ENCODE measurements at regions not wholly inside any gene's neighbourhood (a gene's known extent, or its start where the extent isn't known, plus 50 kb on each side); places are given as distances from the start of the nearest gene placed in this dataset.
A peak's percentile ranks its signal among the peaks of the same experiment; 100 is the strongest.
"Not testable (repeated sequence)": the region's sequence is repeated elsewhere in the genome, so short reads cannot be mapped to it uniquely, and the experiment has no call there.

DNA sequence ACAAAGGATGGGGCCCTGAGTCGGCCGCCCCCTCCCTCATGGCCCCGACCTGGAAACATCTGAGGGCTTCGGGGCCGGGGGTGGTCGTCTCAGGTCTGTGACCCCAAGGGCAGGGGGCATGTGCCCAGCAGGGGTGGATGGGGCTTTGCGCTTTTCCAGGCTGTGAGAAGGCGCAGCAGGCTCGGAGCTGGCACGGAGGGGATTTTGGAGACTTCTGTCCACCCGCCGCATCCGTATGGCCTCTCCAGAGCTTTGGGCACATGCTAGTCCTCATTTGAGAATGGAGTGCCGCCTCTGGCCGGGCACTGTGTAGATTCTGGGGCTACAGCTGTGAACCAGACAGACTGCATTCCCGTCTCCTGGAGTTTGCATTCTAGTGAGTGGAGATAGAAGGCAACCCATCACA is 66.1 kb upstream of the WNT4 start:
- H3K36me3 Mint-ChIP-seq, result no peaks in the 10 kb centered on the region
- no peaks in the 10 kb centered on the region for H3K9me3 Mint-ChIP-seq
- H3K4me1 Mint-ChIP-seq, result peaks cover 43% of the 10 kb centered on the region
- no peak for DNase-seq (ENCODE audit: low spot score in 2 of 2, unreplicated experiment in 2 of 2)
- TF ChIP-seq, protein P1, sequence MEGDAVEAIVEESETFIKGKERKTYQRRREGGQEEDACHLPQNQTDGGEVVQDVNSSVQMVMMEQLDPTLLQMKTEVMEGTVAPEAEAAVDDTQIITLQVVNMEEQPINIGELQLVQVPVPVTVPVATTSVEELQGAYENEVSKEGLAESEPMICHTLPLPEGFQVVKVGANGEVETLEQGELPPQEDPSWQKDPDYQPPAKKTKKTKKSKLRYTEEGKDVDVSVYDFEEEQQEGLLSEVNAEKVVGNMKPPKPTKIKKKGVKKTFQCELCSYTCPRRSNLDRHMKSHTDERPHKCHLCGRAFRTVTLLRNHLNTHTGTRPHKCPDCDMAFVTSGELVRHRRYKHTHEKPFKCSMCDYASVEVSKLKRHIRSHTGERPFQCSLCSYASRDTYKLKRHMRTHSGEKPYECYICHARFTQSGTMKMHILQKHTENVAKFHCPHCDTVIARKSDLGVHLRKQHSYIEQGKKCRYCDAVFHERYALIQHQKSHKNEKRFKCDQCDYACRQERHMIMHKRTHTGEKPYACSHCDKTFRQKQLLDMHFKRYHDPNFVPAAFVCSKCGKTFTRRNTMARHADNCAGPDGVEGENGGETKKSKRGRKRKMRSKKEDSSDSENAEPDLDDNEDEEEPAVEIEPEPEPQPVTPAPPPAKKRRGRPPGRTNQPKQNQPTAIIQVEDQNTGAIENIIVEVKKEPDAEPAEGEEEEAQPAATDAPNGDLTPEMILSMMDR (IDR thresholded peaks at IDR 0.05; ENCODE audit: unreplicated experiment), result no peak
- H3K4me3 Mint-ChIP-seq, result no peak overlapping the region
- peaks cover 42% of the 10 kb centered on the region for H3K27me3 Mint-ChIP-seq (ENCODE audit: low read depth)
- peak overlapping the region; percentile 13 for H3K27ac Mint-ChIP-seq

DNA sequence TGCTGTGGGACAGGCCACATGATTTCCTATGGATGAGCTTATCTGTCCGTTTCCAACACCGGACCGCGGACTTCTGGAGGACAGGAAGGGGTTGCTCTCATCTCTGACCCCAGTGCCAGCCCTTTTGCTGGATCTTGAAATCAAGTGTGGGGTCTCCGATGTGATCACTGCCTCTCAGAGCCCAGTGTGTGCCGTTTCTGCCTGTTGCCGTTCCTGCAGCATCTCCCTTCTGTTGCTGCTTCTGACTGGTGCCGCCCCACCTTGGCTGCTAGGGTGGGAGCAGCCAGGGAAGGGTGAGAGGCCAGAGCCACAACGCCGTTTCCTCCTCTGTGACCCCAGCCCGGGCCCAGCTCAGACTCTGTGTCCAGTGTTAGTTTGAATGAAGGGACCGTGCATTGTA is 67.3 kb upstream of the WNT4 start:
- Mint-ChIP-seq H3K36me3 (no peaks in the 10 kb centered on the region), H3K4me3 (no peak overlapping the region), H3K27me3 (ENCODE audit: low read depth) (peaks cover 40% of the 10 kb centered on the region), H3K4me1 (peaks cover 36% of the 10 kb centered on the region), H3K27ac (no peak overlapping the region), H3K9me3 (no peaks in the 10 kb centered on the region)
- TF ChIP-seq, protein P1 (IDR thresholded peaks at IDR 0.05; ENCODE audit: unreplicated experiment), result no peak
- no peak for DNase-seq (ENCODE audit: low spot score in 2 of 2, unreplicated experiment in 2 of 2)

DNA sequence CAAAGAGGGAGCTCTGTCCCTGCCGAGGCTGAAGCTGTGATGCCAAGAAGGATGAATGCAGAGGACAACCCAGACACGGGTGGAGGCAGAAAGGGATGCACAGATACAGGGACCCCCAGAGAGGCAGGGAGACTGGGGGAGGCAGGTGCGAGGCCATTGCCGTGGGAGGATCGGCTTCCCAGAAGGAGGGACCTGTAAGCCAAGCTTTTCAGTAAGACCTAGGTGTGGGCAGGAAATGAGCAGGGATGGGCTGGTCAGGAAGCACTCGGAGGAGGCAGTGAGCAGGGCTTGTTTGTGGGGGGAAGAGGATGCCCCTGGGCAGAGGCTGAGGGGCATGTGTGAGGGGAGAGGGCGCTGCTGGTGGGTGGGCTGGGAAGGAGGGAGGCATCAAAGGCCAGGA is 67.7 kb upstream of the WNT4 start:
- Mint-ChIP-seq H3K27me3 (ENCODE audit: low read depth) (peaks cover 40% of the 10 kb centered on the region), H3K4me1 (peaks cover 35% of the 10 kb centered on the region), H3K27ac (no peak overlapping the region), H3K4me3 (no peak overlapping the region), H3K9me3 (no peaks in the 10 kb centered on the region), H3K36me3 (no peaks in the 10 kb centered on the region)
- TF ChIP-seq, protein P1 (IDR thresholded peaks at IDR 0.05; ENCODE audit: unreplicated experiment), result no peak
- DNase-seq (ENCODE audit: low spot score in 2 of 2, unreplicated experiment in 2 of 2), result no peak

DNA sequence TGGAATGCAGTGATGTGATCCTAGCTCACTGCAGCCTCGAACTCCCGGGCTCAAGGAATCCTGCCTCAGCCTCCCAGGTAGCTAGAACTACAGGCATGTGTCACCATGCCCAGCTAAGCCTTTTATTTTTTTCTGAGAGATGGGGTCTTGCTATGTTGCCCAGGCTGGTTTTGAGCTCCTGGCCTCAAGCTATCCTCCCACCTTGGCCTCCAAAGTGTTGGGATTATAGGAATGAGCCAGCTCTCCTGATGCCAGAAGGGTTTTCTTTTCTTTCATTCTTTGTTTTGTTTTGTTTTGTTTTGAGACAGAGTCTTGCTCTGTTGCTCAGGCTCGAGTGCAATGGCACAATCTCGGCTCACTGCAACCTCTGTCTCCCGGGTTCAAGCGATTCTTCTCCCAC is 68.6 kb upstream of the WNT4 start:
- not testable (repeated sequence) for DNase-seq (ENCODE audit: low spot score in 2 of 2, unreplicated experiment in 2 of 2); H3K9me3 Mint-ChIP-seq; H3K4me3 Mint-ChIP-seq; H3K27ac Mint-ChIP-seq; H3K36me3 Mint-ChIP-seq
- Mint-ChIP-seq H3K4me1 (peaks cover 38% of the 10 kb centered on the region), H3K27me3 (ENCODE audit: low read depth) (peaks cover 40% of the 10 kb centered on the region)

DNA sequence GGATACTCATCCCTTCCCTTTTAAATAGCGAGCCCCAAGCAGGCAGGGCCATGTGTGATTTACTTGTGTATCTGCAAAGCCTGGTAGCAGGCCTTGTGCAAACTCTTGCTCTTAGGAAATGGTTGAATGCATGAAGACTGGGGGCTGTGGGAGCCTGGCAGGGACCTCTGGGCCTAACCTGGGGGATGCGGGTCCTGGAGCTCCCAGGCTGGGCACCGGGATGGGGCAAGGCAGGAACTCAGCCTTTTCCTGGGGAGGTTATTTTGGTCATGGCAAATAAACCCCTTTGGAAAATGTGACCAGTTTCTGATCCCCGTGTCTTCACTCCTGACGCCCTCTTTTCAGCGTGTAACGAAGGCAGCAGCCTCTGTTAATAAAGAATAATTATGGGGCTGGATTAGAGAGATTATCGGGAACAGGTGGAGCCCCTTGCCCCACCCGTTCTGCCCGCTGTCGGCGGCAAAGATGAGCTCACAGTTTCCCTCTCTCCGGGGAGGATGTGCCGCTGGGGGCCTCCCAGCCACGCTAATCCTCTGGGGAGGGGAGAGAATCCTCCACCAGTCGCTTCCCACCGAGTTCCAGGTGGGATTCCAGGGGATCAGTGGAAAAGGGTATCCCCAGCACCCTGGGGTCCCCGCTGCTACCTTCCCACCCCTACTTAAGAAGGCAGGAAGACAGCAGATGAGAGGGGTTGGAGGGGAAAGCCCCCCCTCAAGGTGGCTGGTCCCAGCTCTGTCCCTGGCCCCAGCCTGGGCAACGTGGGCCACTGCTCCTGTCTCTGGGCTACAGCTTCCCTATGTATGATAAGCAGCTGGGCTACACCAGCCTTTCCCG is 69.7 kb upstream of the WNT4 start:
- no peaks in the 10 kb centered on the region for H3K9me3 Mint-ChIP-seq
- TF ChIP-seq, protein P1 (IDR thresholded peaks at IDR 0.05; ENCODE audit: unreplicated experiment), result no peak
- DNase-seq (ENCODE audit: low spot score in 2 of 2, unreplicated experiment in 2 of 2), result no peak
- H3K36me3 Mint-ChIP-seq, result no peaks in the 10 kb centered on the region
- H3K27me3 Mint-ChIP-seq (ENCODE audit: low read depth), result peaks cover 40% of the 10 kb centered on the region
- H3K4me1 Mint-ChIP-seq, result peaks cover 31% of the 10 kb centered on the region
- H3K4me3 Mint-ChIP-seq, result no peak overlapping the region
- H3K27ac Mint-ChIP-seq, result no peak overlapping the region

DNA sequence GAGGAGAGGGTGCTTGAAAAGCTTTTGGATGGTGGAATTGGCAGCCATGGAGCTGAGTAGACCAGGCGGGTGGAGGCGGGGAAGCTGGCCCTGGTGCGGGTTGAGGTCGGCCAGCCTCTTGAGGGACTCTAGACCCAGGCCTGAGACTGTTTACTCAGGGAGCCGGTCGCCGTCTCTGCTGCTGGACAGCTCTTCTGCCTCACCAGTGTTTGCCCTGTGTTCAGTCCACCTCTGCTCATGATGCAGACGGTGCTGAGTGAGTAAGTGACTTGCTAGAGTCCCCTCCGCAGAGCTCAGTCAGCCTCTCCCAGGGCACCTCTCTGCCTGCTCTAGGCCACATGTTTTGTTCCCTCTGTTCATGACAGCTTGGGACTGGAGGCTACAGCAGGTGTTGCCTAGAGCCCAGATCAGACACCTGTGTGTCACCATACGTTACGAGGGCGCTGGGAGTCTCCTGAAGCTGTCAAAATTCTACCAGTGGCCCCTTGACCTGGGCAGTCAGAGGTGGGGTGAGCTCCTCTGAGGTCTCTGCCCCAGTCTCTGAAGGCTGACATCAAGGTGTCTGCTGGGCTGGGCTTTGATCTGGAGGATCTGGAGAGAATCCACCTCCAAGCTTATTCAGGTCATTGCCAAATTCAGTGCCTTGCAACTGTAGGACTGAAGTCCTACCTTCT is 73.5 kb upstream of the WNT4 start:
- Mint-ChIP-seq H3K4me1 (peaks cover 8% of the 10 kb centered on the region), H3K27me3 (ENCODE audit: low read depth) (peaks cover 24% of the 10 kb centered on the region), H3K36me3 (no peaks in the 10 kb centered on the region), H3K27ac (no peak overlapping the region), H3K9me3 (no peaks in the 10 kb centered on the region), H3K4me3 (no peak overlapping the region)
- DNase-seq (ENCODE audit: low spot score in 2 of 2, unreplicated experiment in 2 of 2), result no peak
- TF ChIP-seq, protein P1 (IDR thresholded peaks at IDR 0.05; ENCODE audit: unreplicated experiment), result no peak

Data from mesothelial cell of epicardium (in vitro differentiated cells).